CD14-positive monocyte (primary cell): ENCODE measurements at regions not wholly inside any gene's neighbourhood (a gene's known extent, or its start where the extent isn't known, plus 50 kb on each side); places are given as distances from the start of the nearest gene placed in this dataset.

Source experiments
- DNase-seq, 3 donors: peaks; one replicate each; pipeline ENCODE4 v3.0.0-alpha.2; 2011 to 2022
- H2AFZ ChIP-seq: 2 replicates; pipeline ENCODE4 v1.6.0; 2012; ENCODE audit warnings: mild to moderate bottlenecking, low read depth, low read length, inconsistent platforms; ENCODE audit not compliant: insufficient read depth, poor library complexity, severe bottlenecking
- H3K27ac ChIP-seq, 2 donors: 1 replicate in 1 of 2; 2 replicates in 1 of 2; pipeline ENCODE4 v1.5.1; 2012 to 2013; ENCODE audit warnings: low read length in 2 of 2, control low read depth in 1 of 2, inconsistent platforms in 1 of 2, low read depth in 1 of 2, mild to moderate bottlenecking in 1 of 2
- H3K27me3 ChIP-seq, 2 donors: one replicate each; pipeline versions ENCODE4 v1.6.0 to v1.6.1; 2011 to 2013; ENCODE audit warnings: low read length in 2 of 2; ENCODE audit not compliant: control insufficient read depth in 2 of 2, insufficient read depth in 2 of 2
- H3K36me3 ChIP-seq, 2 donors: replicated peaks in 1 of 2; 1 replicate in 1 of 2; 2 replicates in 1 of 2; pipeline versions ENCODE4 v1.5.1 to v1.6.1; 2012 to 2013; ENCODE audit warnings: low read length in 2 of 2, control low read depth in 1 of 2, inconsistent platforms in 1 of 2, mild to moderate bottlenecking in 1 of 2; ENCODE audit not compliant: insufficient read depth in 2 of 2, control insufficient read depth in 1 of 2
- H3K4me1 ChIP-seq, 2 donors: 1 replicate in 1 of 2; 2 replicates in 1 of 2; pipeline versions ENCODE4 v1.5.1 to v1.6.1; 2012 to 2013; ENCODE audit warnings: low read length in 2 of 2, control low read depth in 1 of 2, inconsistent platforms in 1 of 2, mild to moderate bottlenecking in 1 of 2, moderate library complexity in 1 of 2; ENCODE audit not compliant: insufficient read depth in 2 of 2, control insufficient read depth in 1 of 2
- H3K4me2 ChIP-seq: replicated peaks from 2 replicates; pipeline ENCODE3; 2012; ENCODE audit warnings: low read length, moderate library complexity, mild to moderate bottlenecking; ENCODE audit not compliant: poor library complexity, severe bottlenecking; ENCODE audit errors: extremely low read depth
- H3K4me3 ChIP-seq, 3 experiments: fragments of 200-600 bp in 1 of 3; sonication (generic) in 1 of 3; replicated peaks in 1 of 3; 1 replicate in 2 of 3; 2 replicates in 1 of 3; pipeline ENCODE4 v1.5.1; 2011 to 2013; ENCODE audit warnings: low read length in 3 of 3, mild to moderate bottlenecking in 3 of 3, control low read depth in 2 of 3, low read depth in 2 of 3, inconsistent platforms in 1 of 3, moderate library complexity in 1 of 3
- H3K79me2 ChIP-seq: 2 replicates; pipeline ENCODE4 v1.6.0; 2012; ENCODE audit warnings: mild to moderate bottlenecking, control low read depth, inconsistent platforms, low read length, moderate library complexity; ENCODE audit not compliant: insufficient read depth
- H3K9ac ChIP-seq: 2 replicates; pipeline ENCODE4 v1.6.0; 2017; ENCODE audit warnings: low read length, mild to moderate bottlenecking; ENCODE audit not compliant: insufficient read depth, poor library complexity, severe bottlenecking
- H3K9me3 ChIP-seq, 2 donors: replicated peaks in 1 of 2; 1 replicate in 1 of 2; 2 replicates in 1 of 2; pipeline versions ENCODE4 v1.5.1 to v1.6.1; 2012 to 2013; ENCODE audit warnings: low read length in 2 of 2, control low read depth in 1 of 2; ENCODE audit not compliant: control insufficient read depth in 1 of 2, insufficient read depth in 1 of 2
- H4K20me1 ChIP-seq: 2 replicates; pipeline ENCODE4 v1.6.0; 2012; ENCODE audit warnings: mild to moderate bottlenecking, low read length, control low read depth, moderate library complexity; ENCODE audit not compliant: insufficient read depth
- H3K27ac Mint-ChIP-seq, 7 donors: one replicate each; pipeline ENCODE4 v1.8.0; 2020; ENCODE audit warnings: mild to moderate bottlenecking in 7 of 7, mixed read lengths in 7 of 7, moderate library complexity in 6 of 7, inconsistent platforms in 2 of 7
- H3K27me3 Mint-ChIP-seq, 3 donors: one replicate each; pipeline ENCODE4 v1.8.0; 2021 to 2022; ENCODE audit warnings: low read depth in 3 of 3, mild to moderate bottlenecking in 3 of 3, mixed read lengths in 3 of 3, moderate library complexity in 3 of 3, inconsistent platforms in 1 of 3
- H3K36me3 Mint-ChIP-seq, 2 donors: one replicate each; pipeline ENCODE4 v1.8.0; 2020; ENCODE audit warnings: mixed read lengths in 2 of 2, inconsistent platforms in 1 of 2, mild to moderate bottlenecking in 1 of 2
- H3K4me1 Mint-ChIP-seq: one replicate; pipeline ENCODE4 v1.8.0; 2020; ENCODE audit warnings: mild to moderate bottlenecking, mixed read lengths
- H3K4me3 Mint-ChIP-seq, 2 donors: one replicate each; pipeline ENCODE4 v1.8.0; 2020; ENCODE audit warnings: mild to moderate bottlenecking in 2 of 2, mixed read lengths in 2 of 2, moderate library complexity in 1 of 2
- H3K9me3 Mint-ChIP-seq, 7 donors: one replicate each; pipeline ENCODE4 v1.8.0; 2020 to 2022; ENCODE audit warnings: mixed read lengths in 7 of 7, mild to moderate bottlenecking in 6 of 7, moderate library complexity in 6 of 7, inconsistent platforms in 2 of 7
- CTCF ChIP-seq: fragments of 200-600 bp; IDR thresholded peaks from one replicate; pipeline ENCODE4 v1.8.0; 2022; ENCODE audit warnings: antibody characterized with exemption, mild to moderate bottlenecking
- WGBS: methylation state at CpG from one replicate; pipeline ENCODE4 v1.1.5; 2013; ENCODE audit warnings: missing lambda C conversion rate; ENCODE audit not compliant: insufficient coverage; 5-methylcytosine and 5-hydroxymethylcytosine counted together
- intact Hi-C, 2 donors: fragments of 100-400 bp; cut with micrococcal nuclease; formaldehyde crosslinking; loops; one replicate each; pipeline versions ENCODE4 v1.15.0 to v1.15.1; 2023

- no peaks in the 10 kb centered on the region for H4K20me1 ChIP-seq
- H3K9me3 ChIP-seq: peaks cover 0 to 7% of the 10 kb centered on the region in 2 donors
- Mint-ChIP-seq H3K9me3 (peaks cover 0 to 6% (median 3%) of the 10 kb centered on the region in 7 donors), H3K27ac (no peak overlapping the region), H3K4me1 (no peaks in the 10 kb centered on the region), H3K27me3 (no peaks in the 10 kb centered on the region), H3K36me3 (no peaks in the 10 kb centered on the region), H3K4me3 (no peak overlapping the region)
- no peak for TF ChIP-seq CTCF
- H3K4me3 ChIP-seq: no peak overlapping the region
- no CpG with 5 or more reads among the region's 1 CpG for WGBS
- H3K4me2 ChIP-seq: no peak overlapping the region
- H2AFZ ChIP-seq: no peak overlapping the region
- DNase-seq: no peak
- H3K79me2 ChIP-seq: no peaks in the 10 kb centered on the region
- H3K27me3 ChIP-seq: no peaks in the 10 kb centered on the region
- H3K27ac ChIP-seq: no peak overlapping the region
- no peak overlapping the region for H3K9ac ChIP-seq
- H3K4me1 ChIP-seq: no peaks in the 10 kb centered on the region
- intact Hi-C loops: no loop called here
- no peaks in the 10 kb centered on the region for H3K36me3 ChIP-seq
Measured at GRCh38 chr1:82848043-82848442, 1047.3 kb downstream of the ADGRL2 start.

DNA sequence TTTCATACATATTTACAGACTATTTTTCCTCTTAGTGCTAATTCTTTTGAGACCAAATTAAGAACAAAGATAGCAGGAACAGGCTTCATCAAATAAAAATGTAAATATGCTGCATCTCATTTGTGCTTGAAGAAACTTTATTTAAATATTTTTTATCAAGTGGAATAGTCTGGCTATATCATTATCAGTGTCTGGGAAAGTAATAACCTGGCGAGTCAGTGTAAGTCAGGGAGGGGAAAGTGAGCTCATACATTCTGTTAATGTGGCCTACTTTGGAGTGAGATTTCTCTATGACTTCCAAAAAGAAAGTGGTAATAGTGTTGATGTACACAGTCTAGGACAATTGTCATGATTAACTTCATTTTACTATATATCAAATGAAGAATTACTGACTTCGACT, 1045.1 kb downstream of the ADGRL2 start:
- Mint-ChIP-seq H3K9me3 (peaks cover 0 to 4% (median 0%) of the 10 kb centered on the region in 7 donors), H3K27me3 (peaks cover 0 to 3% (median 0%) of the 10 kb centered on the region in 3 donors), H3K27ac (no peak overlapping the region), H3K36me3 (no peaks in the 10 kb centered on the region), H3K4me1 (no peaks in the 10 kb centered on the region), H3K4me3 (no peak overlapping the region)
- no peak for TF ChIP-seq CTCF
- Histone ChIP-seq H3K4me1 (no peaks in the 10 kb centered on the region), H3K9me3 (no peaks in the 10 kb centered on the region), H3K9ac (no peak overlapping the region), H3K36me3 (no peaks in the 10 kb centered on the region), H3K4me3 (no peak overlapping the region), H3K4me2 (no peak overlapping the region), H3K79me2 (no peaks in the 10 kb centered on the region), H4K20me1 (no peaks in the 10 kb centered on the region), H3K27me3 (no peaks in the 10 kb centered on the region), H3K27ac (no peak overlapping the region), H2AFZ (no peak overlapping the region)
- DNase-seq: no peak
- WGBS: 100% methylated on average over 1 of the region's 2 CpGs
- intact Hi-C loops: no loop called here
